Prostate gland (tissue), 2 donors: ENCODE measurements at regions not wholly inside any gene's neighbourhood (a gene's known extent, or its start where the extent isn't known, plus 50 kb on each side); places are given as distances from the start of the nearest gene placed in this dataset.

Source experiments
- POLR2A ChIP-seq: fragments of 450-650 bp; IDR thresholded peaks from one replicate; pipeline ENCODE4 v1.6.1; 2016; ENCODE audit warnings: antibody characterized with exemption, mild to moderate bottlenecking
- POLR2AphosphoS5 ChIP-seq: sonication (generic); formaldehyde crosslinking; IDR thresholded peaks from one replicate; pipeline ENCODE4 v1.6.1; 2017; ENCODE audit warnings: antibody characterized with exemption
- TF ChIP-seq, protein P1 (sequence below), 4 experiments: fragments of 200-600 bp in 2 of 4; fragments of 450-650 bp in 2 of 4; sonication (generic) in 2 of 4; IDR thresholded peaks; 1 replicate in 3 of 4; 2 replicates in 1 of 4; pipeline ENCODE4 v1.5.1; 2016 to 2019; ENCODE audit warnings: antibody characterized with exemption in 4 of 4, mild to moderate bottlenecking in 2 of 4, moderate library complexity in 2 of 4

DNA sequence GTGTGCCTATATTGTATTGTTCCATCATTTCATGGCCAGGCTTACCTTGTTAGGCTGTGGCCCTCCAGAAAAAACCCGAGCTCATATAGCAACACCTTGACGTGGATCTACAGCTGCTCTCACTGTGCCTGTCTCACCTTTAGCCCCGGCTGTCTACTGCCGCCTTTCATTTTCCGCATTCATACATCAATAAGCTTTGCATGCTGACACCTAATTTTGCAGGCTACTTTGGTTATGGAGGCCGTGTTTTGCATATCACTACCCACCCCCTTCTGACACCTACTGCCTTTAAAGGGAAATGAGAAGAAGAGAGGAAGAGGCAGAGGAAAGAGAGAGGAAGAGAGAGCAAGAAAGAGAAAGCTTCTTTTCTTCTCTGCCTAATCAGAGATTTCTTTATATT is 702.9 kb downstream of the BCL11A start:
- TF ChIP-seq, protein P1, sequence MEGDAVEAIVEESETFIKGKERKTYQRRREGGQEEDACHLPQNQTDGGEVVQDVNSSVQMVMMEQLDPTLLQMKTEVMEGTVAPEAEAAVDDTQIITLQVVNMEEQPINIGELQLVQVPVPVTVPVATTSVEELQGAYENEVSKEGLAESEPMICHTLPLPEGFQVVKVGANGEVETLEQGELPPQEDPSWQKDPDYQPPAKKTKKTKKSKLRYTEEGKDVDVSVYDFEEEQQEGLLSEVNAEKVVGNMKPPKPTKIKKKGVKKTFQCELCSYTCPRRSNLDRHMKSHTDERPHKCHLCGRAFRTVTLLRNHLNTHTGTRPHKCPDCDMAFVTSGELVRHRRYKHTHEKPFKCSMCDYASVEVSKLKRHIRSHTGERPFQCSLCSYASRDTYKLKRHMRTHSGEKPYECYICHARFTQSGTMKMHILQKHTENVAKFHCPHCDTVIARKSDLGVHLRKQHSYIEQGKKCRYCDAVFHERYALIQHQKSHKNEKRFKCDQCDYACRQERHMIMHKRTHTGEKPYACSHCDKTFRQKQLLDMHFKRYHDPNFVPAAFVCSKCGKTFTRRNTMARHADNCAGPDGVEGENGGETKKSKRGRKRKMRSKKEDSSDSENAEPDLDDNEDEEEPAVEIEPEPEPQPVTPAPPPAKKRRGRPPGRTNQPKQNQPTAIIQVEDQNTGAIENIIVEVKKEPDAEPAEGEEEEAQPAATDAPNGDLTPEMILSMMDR (IDR thresholded peaks at IDR 0.05) = no peak
- no peak for TF ChIP-seq POLR2A
- no peak for TF ChIP-seq POLR2AphosphoS5
